ENCODE measurements at regions not wholly inside any gene's neighbourhood (a gene's known extent, or its start where the extent isn't known, plus 50 kb on each side); places are given as distances from the start of the nearest gene placed in this dataset.

DNA sequence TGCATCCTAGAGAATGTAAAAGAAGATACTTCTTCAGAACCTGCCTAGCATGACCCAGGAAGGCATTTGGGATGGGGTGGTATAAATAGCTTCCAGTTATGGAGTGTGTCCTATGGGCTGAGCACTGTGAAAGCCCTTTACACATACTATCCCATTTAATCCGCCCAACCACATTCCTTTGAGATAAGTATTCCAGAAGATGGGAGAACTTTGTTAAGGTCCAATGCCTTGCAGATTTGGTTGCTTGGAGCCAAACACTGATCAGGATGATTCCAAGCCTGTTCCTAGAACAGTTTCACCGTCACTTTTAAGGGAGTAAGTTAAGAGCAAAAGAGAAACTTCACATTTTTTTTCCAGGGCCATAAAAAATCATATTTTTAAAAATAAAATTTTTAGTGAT, 82.5 kb upstream of the CLMN start:
- DNase-seq (no peak), FAIRE-seq (no peak)
- H3K27me3 ChIP-seq (ENCODE audit: control insufficient read depth, insufficient read depth, low read length): no peaks in the 10 kb centered on the region
- H3K36me3 ChIP-seq (ENCODE audit: control insufficient read depth in 2 of 3, insufficient read depth in 3 of 3, low read length in 3 of 3): no peaks in the 10 kb centered on the region
- intact Hi-C loops (cut with DNase I): no loop called here
- H3K9me3 ChIP-seq (ENCODE audit: control insufficient read depth in 2 of 3, insufficient read depth in 1 of 3, low read length in 3 of 3): no peaks in the 10 kb centered on the region
- H3K4me1 ChIP-seq (ENCODE audit: control insufficient read depth in 2 of 3, insufficient read depth in 2 of 3, low read depth in 1 of 3, low read length in 3 of 3): peaks cover 0 to 2% (median 0%) of the 10 kb centered on the region in 3 donors
- no peak overlapping the region for H3K9ac ChIP-seq (ENCODE audit: low read length in 3 of 3)
- H3K4me3 ChIP-seq (ENCODE audit: low read length in 3 of 3): no peak overlapping the region
- TF ChIP-seq, protein P1, sequence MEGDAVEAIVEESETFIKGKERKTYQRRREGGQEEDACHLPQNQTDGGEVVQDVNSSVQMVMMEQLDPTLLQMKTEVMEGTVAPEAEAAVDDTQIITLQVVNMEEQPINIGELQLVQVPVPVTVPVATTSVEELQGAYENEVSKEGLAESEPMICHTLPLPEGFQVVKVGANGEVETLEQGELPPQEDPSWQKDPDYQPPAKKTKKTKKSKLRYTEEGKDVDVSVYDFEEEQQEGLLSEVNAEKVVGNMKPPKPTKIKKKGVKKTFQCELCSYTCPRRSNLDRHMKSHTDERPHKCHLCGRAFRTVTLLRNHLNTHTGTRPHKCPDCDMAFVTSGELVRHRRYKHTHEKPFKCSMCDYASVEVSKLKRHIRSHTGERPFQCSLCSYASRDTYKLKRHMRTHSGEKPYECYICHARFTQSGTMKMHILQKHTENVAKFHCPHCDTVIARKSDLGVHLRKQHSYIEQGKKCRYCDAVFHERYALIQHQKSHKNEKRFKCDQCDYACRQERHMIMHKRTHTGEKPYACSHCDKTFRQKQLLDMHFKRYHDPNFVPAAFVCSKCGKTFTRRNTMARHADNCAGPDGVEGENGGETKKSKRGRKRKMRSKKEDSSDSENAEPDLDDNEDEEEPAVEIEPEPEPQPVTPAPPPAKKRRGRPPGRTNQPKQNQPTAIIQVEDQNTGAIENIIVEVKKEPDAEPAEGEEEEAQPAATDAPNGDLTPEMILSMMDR (IDR thresholded peaks at IDR 0.05; ENCODE audit: borderline replicate concordance, extremely low read depth, insufficient read depth): no peak
- H3K27ac ChIP-seq (ENCODE audit: low read depth in 2 of 2, low read length in 2 of 2): no peak overlapping the region

DNA sequence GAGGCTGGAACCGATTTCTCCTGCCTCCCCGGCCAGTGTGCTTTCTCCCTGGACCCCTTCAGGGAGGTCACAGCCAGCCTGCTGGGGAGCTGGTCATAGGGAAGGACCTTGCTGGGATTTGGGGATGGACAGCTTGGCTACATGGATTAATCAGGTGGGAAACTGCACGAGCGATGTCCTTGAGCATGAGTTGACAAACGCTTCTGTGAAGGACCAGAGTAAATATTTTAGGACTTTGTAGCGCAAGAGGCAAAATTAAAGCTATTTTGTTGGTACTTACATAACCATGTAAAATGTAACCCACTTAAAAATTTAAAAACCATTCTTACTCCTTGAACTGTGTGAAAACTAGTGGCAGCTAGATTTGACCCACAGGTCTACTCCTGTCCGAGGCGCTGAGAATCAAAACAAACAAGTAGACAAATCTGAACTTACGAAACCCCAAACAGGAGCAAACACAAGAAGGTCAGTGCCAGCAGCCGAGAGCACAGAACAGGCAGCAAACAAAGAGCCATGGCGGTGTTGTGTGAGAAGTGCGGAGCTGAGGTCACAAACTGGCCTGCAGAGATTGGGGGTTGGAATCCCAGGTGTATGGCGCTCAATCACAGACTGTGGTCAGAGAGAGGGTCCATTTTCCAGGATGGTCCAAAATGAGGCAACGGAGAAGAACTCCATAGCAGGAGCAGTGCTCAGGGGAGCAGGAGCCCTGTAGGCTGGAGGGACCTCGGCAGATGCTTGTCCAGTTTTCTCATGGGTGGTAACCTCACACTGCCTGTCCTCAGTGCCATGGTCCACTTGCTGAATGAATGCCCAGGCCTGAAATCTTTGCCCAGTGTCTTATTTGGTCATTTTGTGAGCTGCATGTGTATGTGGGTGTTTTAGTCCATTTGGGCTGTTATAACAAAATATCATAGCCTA, 79.2 kb upstream of the CLMN start:
- no peaks in the 10 kb centered on the region for H3K9me3 ChIP-seq (ENCODE audit: control insufficient read depth in 2 of 3, insufficient read depth in 1 of 3, low read length in 3 of 3)
- no peak for FAIRE-seq
- no peaks in the 10 kb centered on the region for H3K4me1 ChIP-seq (ENCODE audit: control insufficient read depth in 2 of 3, insufficient read depth in 2 of 3, low read depth in 1 of 3, low read length in 3 of 3)
- no peaks in the 10 kb centered on the region for H3K27me3 ChIP-seq (ENCODE audit: control insufficient read depth, insufficient read depth, low read length)
- H3K4me3 ChIP-seq (ENCODE audit: low read length in 3 of 3): no peak overlapping the region
- no peak for DNase-seq
- no peak overlapping the region for H3K9ac ChIP-seq (ENCODE audit: low read length in 3 of 3)
- TF ChIP-seq, protein P1 (IDR thresholded peaks at IDR 0.05; ENCODE audit: borderline replicate concordance, extremely low read depth, insufficient read depth): no peak
- no peak overlapping the region for H3K27ac ChIP-seq (ENCODE audit: low read depth in 2 of 2, low read length in 2 of 2)
- intact Hi-C loops (cut with DNase I): no loop called here
- no peaks in the 10 kb centered on the region for H3K36me3 ChIP-seq (ENCODE audit: control insufficient read depth in 2 of 3, insufficient read depth in 3 of 3, low read length in 3 of 3)

GRCh38 chr14:95397325-95397724, 77.6 kb upstream of the CLMN start:
- Histone ChIP-seq H3K4me3 (ENCODE audit: low read length in 3 of 3) (no peak overlapping the region), H3K36me3 (ENCODE audit: control insufficient read depth in 2 of 3, insufficient read depth in 3 of 3, low read length in 3 of 3) (no peaks in the 10 kb centered on the region), H3K4me1 (ENCODE audit: control insufficient read depth in 2 of 3, insufficient read depth in 2 of 3, low read depth in 1 of 3, low read length in 3 of 3) (no peaks in the 10 kb centered on the region), H3K27me3 (ENCODE audit: control insufficient read depth, insufficient read depth, low read length) (no peaks in the 10 kb centered on the region), H3K9me3 (ENCODE audit: control insufficient read depth in 2 of 3, insufficient read depth in 1 of 3, low read length in 3 of 3) (no peaks in the 10 kb centered on the region), H3K9ac (ENCODE audit: low read length in 3 of 3) (no peak overlapping the region), H3K27ac (ENCODE audit: low read depth in 2 of 2, low read length in 2 of 2) (no peak overlapping the region)
- intact Hi-C loops (cut with DNase I): no loop called here
- TF ChIP-seq, protein P1 (IDR thresholded peaks at IDR 0.05; ENCODE audit: borderline replicate concordance, extremely low read depth, insufficient read depth): no peak
- FAIRE-seq (no peak), DNase-seq (no peak)

Measured in kidney (tissue), 13 donors.